Smooth muscle cell of the brain vasculature (primary cell): ENCODE measurements at regions not wholly inside any gene's neighbourhood (a gene's known extent, or its start where the extent isn't known, plus 50 kb on each side); places are given as distances from the start of the nearest gene placed in this dataset.
A peak's percentile ranks its signal among the peaks of the same experiment; 100 is the strongest.

ENCODE experiments used
- DNase-seq: peaks from one replicate; pipeline ENCODE4 v3.0.0-alpha.2; 2012; ENCODE audit warnings: low read depth, low spot score

DNA sequence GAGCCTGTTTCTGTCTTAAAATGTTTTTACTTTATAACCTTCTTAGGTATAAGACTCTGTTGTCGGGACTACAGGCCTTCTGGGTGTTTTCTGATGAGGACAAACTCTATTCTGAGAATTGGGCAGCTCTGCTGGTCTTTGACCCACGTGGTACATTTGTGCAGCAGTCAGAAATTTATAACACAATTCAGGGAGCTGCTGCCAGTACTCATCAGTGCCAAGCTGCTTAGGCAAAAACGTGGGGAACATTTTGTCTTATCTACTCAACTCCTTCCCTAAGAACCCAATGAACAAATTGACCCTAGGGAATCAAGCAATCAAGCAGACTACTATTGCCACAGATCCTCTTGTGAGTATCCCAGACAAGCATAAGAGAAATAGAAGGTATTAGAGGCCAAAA, 180.7 kb upstream of the PDZRN3 start:
- DNase-seq, result no peak

DNA sequence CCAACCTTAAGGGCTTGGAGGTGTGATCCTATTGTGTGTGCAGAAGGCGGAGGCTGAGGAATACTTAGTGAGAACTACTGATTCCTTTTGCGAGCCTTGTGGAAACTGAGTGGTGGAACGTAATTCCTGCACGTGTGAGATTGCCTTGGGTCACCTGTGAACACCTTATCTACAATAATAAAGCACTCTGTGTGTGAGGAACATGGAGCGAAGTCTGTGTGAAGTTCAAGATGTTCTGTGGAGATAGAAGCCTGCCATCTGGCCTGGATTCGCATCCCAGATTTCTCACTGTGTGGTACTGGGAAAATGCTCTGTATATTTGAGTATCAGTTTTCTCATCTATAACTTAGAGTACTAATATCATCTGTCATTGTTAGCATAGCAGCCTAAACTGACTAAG, 179.5 kb upstream of the PDZRN3 start:
- no peak for DNase-seq

DNA sequence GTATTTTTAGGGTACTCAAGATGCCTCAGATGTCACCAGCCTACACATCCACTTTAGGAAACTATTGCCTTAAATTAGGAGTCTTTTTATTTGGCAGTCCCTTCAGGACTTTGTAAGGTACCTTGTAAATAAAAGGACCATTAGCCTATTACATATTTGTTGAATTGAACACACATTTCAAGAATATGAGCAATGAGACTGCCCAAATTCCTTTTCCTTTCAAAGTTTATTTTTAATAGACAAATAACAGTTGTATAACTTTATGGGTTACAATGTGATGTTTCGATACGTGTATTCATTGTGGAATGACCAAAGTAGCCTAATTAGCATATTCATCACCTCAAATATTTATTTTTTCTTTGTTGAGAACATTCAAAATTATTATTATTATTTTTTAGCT, 176.7 kb upstream of the PDZRN3 start:
- no peak for DNase-seq

DNA sequence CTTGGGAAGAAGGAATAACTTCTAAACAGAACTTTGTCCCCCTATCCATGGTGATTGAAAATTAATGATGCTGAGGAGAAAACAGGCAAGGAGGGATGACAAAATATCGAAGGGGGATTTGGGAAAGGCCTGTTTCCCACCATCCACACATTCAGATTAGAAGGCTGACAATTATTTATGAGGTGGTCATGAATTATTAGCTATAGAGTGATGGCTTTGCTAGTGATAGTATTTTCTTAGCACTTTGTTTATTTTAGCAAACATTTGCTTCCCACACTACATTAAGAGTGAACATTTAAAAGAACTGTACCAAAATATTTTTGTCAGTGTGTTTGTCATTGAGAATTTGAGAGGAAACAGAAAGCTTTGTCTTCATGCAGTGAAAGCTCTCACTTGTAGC, 172.6 kb upstream of the PDZRN3 start:
- no peak for DNase-seq

DNA sequence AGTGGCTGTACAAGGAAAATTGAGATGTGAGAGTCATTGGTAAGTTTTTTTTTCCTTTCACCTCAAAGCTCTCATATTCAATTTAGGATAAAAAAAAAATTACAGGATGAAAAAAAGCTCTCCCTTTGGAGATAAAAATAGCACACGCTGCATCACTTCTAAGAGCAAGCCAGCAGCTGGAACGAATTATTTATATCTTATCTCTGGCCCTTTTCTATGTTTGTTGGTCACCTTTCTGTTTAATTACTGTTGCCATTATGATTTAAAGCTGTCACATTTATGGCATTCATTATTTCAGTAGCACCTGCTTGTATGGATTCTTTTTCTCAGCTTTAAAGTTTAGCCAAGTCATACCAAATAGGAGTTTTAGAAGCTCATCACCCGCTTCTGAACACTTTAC, 171.6 kb upstream of the PDZRN3 start:
- DNase-seq, result no peak

DNA sequence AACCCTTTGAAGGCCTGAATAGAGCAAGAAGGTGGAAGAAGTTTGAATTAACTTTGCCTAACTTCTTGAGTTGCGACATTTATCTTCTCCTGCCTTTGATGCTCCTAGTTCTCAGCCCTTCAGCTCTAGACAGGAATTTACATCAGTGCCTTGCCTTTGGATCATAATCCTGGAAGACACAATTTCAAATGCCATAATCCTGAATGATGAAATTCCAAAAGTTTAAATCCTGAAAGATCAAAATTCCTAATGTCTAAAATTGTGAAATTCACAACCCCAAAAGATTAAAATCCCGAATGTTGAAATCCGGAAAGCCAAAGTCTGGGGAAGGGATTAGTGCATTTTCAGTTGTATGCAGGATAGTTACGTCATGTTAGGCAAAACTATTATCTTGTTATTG, 166.6 kb upstream of the PDZRN3 start:
- DNase-seq, result no peak

DNA sequence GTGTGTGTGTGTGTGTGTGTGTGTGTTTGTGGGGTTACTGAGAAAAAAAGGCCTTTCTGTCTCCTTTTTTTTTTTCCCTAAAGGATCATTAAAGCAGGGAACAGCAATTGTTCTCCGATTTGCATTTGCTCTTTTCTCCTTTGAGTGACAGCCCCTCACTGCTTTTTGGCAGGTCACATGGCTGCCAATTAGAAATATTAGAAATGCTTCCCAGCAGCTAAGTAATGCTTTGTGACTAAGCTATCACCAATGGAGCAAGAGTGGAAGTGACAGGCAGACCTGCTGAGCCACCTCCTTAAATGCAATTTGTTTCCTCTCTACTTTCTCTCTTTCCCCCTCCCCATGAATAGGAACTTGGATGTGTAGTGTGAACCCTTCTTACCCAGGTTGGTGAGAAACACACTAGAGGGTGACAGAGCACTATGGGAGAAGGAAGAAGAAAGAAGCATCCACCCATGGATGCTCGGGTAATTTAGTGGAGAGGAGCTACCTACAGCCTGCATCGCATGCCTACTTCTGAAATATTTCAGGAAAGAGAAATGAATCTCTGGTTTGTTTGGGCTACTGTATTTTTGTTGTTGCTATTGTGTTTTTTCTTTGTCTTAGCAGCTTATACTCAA, 165.2 kb upstream of the PDZRN3 start:
- no peak for DNase-seq

DNA sequence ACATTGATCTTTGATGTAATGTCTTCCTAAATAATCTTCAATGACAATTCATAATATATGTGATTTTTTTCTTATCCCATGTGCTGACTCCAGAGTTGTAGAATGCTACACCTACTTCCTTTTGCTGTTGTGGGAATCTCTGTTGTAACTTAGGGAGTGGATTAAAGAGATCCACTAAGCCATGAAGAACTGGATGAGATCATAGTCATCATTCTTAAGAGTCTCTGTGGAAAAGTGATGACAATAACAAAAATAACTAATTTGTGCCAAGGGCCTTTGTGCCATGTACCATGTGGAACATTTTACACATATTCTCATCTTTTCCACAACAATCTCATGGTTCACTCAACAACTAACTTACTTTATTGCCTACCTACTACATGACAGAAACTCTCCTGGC, 162.9 kb upstream of the PDZRN3 start:
- DNase-seq, result no peak

DNA sequence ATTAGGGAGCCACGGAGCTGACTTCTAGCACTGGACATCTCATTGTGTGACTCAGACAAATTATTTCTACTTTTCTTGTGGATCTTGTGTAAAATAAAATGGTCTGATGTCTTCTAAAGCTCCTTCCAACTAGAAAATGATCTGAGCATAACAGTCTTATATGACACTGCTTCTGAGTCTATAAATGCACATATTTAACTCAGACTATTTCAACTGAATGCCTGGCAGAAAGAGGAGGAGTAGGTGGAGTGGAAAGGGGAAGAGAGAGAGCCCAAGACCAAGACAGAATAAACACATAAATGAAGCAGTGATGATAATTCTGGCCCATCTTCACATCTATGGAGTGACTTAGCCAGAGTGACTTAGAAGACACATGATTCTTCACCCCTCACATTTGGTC, 162.3 kb upstream of the PDZRN3 start:
- no peak for DNase-seq

DNA sequence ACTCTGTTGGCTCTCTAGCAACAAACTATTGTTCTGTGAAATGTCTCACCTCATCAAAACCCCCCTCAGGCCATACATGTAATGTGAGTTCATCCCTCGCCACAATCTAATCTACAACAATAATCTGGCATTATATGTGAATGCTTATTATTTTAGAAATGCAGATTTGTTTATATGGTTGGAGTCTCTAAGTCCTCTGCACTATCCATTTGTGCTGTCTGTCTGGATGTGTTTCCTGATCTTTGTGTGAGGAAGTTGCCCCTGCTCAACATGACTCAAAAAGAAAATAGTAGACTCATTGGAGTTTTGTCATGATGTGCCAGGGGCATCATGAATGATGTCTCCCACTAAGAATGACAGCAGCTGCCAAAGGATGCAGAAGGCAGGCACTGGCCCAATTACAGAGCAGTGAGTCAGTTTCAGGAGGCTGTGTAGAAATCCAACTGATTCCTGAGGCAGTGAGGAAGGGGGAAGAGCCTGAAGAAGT, 161.6 kb upstream of the PDZRN3 start:
- DNase-seq, result peak; percentile 73

DNA sequence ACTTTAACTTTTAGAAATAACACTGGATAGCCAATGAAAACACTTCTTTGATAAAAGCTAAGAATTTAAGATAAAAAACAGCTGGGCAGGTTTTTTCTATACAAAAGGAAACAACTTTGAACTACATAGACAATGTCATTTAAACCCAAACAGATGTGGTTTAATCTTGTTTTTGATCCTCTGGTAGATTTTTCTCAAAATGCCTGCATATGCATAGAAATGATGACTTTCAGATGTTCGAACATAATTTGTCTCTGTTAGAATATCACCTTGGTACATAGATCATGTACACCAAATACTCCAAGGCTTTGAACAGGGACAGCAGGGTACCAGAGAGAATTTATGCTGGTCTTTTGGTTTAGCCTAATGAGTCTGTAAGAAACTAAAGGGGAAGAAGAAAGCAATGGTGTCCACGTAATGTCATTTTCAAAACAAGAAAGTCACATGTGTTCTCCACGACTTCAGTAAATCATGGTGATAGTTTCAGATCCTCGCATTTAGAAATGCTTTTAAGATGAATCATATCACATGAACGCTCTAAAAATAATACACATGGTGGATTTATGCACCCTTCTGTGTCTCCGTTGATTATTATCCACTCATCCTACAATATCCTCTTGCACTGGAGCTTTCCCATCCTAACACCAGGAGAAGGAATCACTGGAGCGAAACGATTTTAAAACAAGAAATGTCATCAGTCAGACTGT, 160.1 kb upstream of the PDZRN3 start:
- no peak for DNase-seq

DNA sequence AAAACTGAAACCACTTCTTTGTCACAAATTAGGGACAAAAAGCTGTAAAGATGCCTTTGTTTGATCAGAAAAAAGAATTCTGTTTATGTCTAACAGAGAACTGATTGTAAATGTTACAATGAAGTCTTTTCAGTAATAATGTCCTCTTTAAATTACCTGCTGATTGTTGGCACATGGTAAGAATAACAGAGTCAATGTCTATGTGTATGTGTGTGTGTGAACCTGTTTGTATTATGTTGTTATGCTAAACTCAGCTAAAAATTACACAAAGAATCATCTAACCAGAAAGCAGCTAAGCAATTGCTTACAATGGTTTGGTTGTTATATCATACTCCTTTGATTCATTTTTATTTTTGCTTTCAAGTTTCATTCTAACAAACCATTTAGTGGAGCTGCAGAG, 159.1 kb upstream of the PDZRN3 start:
- no peak for DNase-seq

DNA sequence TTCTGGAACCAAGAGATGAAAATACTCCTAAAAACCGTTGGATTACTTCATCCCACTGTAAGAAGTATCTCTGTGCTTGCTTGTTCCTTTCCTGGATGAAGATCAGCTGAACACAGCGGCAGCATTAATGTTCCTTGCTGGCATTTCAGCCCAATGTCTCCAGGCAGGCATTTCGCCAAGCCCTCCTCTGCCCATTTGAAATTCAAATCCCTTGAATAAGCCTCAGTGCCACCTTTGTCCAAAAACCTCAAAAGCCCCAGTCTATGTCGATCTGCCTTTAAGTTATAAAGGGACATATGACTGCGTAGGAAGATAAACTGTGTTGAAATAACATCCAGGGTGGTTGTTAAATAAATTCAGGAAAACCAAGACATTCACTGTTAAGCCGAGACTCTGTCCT, 156.8 kb upstream of the PDZRN3 start:
- no peak for DNase-seq

DNA sequence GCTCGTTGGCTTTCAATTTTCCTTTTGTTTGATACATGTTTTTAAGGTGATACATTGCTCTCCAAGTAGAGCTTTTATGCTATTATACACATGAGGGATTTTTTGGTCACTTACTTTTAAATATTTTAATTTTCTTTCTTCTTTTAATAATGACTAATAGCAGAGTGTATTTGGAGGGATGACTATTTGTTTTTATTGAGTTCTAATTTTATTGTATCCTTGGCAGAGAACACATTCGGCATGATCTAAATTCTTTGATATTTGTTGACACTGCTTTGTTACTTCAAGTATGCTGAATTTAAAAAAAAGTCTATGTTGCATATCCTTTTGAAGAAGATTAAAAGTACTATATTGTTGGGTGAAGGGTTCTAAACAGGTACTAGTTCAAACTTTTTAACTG, 149.9 kb upstream of the PDZRN3 start:
- DNase-seq, result no peak

DNA sequence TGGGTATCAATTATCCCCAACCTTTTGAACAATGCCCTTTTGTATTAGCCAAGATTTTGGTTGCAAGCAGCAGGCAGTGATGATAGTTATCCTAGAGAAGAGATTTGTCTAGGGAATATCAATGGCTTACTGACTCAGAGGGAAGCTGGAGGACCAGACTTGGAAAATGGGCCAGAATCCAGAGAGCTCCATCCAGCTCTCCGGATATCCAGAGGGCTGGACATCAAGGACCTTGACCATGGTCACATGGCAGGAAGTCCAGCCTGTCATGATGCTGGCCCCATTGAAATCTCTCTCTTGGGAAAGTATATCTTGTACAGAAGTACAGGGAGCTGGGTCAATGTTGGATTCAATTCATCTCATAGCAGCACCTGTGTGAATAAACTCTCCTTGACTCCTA, 148.5 kb upstream of the PDZRN3 start:
- no peak for DNase-seq

DNA sequence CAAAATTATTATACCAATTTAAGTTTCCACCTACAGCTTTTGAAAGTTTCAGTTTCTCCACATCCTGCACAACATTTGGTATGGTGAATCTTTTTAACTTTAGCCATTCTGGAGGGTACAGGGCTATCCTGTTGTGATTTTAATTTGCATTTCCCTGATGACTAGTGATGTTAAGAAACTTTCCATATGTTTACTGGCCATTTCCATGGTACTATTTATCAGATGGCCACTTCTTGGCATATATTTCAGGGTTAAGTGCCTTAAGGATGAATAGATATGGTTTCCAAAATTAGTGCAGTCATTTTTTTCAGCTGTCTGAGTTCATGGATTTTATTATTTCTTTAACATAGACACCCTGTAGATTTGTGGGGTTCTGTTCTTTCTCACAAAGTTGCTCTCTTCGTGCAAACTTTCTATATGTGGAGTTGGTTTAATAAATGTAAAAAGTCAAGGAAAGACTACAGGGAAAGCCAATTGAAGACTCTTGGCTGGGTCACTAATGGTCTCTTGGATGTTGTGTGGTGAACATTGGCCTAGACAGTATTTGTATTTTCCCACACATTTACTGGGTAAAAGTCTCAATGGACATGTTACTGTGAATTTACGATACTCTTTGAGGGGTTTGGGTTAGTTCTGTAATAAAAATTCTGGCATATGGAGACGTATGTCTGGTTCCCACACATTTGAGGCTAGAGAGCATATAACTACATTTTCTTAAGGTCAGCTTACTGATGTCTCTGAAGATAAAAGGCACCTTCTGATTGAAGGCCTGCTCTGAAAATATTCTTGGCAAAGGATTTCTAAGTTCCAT, 147.5 kb upstream of the PDZRN3 start:
- no peak for DNase-seq

DNA sequence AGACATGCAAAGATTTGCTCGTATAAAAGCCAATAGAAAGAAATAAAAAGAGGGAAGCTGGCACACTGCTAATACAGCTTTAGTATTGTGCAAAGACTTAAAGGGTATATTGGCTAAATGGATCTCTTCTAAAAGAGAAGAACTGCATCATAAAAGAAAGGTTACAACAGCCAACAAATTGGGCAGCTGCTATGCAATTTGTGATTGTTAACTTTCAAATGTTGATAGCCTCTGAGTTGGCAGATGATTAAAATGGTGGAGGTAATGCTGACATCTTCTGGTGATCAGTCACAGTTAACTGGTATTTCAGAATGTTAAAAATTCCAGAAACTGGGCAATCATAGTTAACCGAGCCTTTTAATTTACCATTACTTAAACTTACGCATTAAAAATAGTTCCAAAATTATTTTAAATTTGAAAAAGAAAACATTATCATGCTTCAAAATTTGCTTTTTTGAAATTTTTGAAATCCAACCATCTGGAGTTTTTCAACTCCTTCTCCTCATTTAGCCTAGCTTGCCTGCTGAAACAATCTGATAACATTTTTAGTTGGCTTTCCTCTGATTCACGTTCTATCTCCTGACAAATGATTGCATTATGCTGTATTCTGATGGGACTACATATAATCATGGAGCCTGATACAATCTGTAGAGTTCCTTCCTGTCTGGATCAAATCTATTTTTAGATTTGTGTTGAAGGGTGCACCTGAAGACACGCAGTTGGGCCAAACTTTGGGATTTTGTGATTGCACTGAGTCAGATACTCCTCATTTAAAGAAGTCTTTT, 144.0 kb upstream of the PDZRN3 start:
- no peak for DNase-seq

DNA sequence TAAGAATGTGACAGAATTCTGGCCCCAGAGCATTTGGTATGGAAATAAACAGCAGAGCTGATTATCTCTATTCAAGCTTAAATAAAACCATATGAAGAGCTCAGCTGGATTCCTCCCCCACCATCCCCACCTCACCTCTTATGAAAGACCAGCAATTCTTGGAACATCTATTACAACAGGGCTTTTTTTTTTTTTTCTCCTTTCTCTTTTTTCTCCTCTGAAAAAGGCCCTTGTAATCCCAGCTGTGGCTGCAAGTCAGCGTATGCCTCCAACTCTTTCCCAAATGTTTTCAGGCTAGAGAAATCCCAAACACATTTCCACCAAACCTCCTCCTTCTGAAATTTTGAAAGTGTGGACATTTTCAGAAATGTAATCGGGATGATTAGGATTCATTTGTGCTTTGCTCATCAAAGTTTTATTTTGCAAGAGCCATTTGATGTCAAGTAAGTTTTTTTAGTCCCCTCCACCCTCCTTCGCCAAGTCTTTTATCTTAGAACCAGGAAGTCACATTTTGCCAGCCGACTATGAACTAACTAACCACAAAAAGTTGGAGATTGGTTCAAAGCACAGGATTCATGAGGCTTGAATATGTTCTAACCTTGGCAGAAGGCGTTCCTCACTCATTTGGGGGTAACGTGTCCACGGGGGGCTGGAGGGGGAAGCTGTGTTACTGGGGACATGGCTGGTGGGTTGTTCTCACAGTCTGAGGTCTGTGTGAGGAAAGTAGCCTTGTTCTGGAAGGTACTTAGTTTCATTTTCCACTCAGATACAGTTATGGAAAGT, 142.0 kb upstream of the PDZRN3 start:
- DNase-seq, result peak; percentile 46

DNA sequence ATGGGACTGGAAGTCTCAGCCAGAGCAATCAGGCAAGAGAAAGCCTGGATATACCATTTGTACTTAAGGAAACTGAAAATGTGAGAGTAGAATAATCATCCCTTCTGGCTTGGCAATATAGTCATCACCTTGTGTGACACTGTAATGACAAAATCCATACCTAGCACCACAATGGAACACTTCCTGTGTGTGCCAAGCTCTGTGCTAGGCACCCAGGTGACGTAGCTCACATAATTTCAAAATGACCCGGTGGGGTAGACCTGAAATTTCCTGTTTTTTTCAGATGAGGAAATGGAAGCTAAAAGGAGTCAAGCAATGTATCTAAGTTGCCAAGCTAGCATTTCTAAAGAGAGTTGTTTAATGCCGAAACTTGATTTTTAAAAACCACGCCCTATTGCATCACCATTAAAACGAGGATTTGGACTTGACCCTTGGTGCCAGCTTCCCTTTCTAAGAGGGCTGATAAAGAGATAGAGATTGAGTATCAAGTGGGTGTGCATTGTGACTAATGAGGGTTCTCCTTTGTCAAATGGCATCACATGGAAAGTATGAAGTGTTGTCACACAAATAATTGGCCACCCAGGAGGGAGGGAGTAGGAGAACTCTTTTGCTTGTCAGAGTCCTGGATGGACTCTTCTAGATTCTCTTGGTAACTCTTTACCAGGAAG, 141.3 kb upstream of the PDZRN3 start:
- no peak for DNase-seq

DNA sequence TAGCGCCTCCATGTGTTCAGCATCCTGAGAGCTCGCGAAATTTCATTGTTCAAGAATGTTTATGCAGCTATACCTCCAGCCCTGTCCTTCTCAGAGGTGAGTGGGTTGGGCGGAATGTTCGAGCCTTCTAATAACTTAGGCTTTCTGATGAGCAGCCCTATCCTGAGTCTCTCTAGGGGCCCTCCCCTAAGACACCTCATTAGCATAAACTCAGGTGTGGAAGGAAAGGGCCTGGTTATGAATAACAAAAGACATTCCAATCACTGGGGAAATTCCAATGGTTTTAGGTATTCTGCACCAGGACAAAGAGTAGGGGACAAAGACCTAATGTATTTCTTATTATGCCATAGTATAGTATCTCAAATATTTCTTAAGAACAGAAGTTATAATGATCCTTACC, 138.1 kb upstream of the PDZRN3 start:
- no peak for DNase-seq

DNA sequence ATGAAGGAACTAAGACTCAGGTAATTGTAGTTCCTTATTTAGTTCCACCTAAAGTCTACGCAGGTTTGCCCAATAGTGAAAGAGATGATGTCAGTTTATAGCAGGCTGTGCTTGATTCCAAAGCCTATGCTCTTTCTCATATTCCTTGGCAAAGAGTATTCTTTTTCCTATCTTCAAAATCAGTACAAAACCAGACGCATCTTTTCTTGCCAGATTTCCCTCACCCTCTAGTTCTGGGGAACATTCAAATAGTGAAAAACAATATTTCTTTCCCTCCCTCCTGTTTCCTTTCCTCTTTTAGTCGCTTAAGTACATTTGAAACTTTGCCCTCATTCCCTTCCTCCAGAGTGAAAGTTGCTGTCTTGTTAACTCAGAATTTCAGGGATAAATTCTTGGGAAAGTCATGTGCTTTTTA, 134.6 kb upstream of the PDZRN3 start:
- no peak for DNase-seq
